Mammary epithelial cell (primary cell): ENCODE measurements at regions not wholly inside any gene's neighbourhood (a gene's known extent, or its start where the extent isn't known, plus 50 kb on each side); places are given as distances from the start of the nearest gene placed in this dataset.

ENCODE experiments used
- EZH2 ChIP-seq: IDR thresholded peaks from 2 replicates; pipeline ENCODE4 v1.6.1; 2012; ENCODE audit warnings: low read length, inconsistent platforms, borderline replicate concordance
- TF ChIP-seq, protein P1 (sequence below), 2 donors: IDR thresholded peaks in 1 of 2; conservative IDR thresholded peaks in 1 of 2; 2 replicates each; pipeline ENCODE4 v1.5.1; 2011 to 2012; ENCODE audit warnings: inconsistent platforms in 2 of 2, low read length in 2 of 2, mild to moderate bottlenecking in 2 of 2, control low read depth in 1 of 2, low read depth in 1 of 2; ENCODE audit not compliant: insufficient read depth in 1 of 2; ENCODE audit errors: extremely low read depth in 1 of 2

- TF ChIP-seq, protein P1, sequence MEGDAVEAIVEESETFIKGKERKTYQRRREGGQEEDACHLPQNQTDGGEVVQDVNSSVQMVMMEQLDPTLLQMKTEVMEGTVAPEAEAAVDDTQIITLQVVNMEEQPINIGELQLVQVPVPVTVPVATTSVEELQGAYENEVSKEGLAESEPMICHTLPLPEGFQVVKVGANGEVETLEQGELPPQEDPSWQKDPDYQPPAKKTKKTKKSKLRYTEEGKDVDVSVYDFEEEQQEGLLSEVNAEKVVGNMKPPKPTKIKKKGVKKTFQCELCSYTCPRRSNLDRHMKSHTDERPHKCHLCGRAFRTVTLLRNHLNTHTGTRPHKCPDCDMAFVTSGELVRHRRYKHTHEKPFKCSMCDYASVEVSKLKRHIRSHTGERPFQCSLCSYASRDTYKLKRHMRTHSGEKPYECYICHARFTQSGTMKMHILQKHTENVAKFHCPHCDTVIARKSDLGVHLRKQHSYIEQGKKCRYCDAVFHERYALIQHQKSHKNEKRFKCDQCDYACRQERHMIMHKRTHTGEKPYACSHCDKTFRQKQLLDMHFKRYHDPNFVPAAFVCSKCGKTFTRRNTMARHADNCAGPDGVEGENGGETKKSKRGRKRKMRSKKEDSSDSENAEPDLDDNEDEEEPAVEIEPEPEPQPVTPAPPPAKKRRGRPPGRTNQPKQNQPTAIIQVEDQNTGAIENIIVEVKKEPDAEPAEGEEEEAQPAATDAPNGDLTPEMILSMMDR (conservative IDR thresholded peaks at IDR 0.05 in 1 of 2, IDR thresholded peaks at IDR 0.05 in 1 of 2; ENCODE audit: extremely low read depth in 1 of 2, insufficient read depth in 1 of 2, low read depth in 1 of 2, low read length in 2 of 2): no peak
- TF ChIP-seq EZH2: no peak
These were observed 836.7 kb upstream of the FOXG1 start for GRCh38 chr14:27929797-27930347.
